GM19455 (cell line): ENCODE measurements at regions not wholly inside any gene's neighbourhood (a gene's known extent, or its start where the extent isn't known, plus 50 kb on each side); places are given as distances from the start of the nearest gene placed in this dataset.

Source experiments
- ATAC-seq: cut with Tn5 transposase; IDR thresholded peaks from one replicate; pipeline ENCODE4 v1.9.1; 2021; ENCODE audit not compliant: unreplicated experiment

GRCh38 chr5:52710310-52710971 is 77.3 kb upstream of the ITGA1 start:
- no peak for ATAC-seq

GRCh38 chr5:52710972-52711596 is 76.6 kb upstream of the ITGA1 start:
- no peak for ATAC-seq

- ATAC-seq, result no peak
Observed at GRCh38 chr5:52712354-52712753, 75.4 kb upstream of the ITGA1 start.

GRCh38 chr5:52725065-52725746 is 62.5 kb upstream of the ITGA1 start:
- ATAC-seq, result no peak

- no peak for ATAC-seq
Observed at GRCh38 chr5:52725808-52726207, 61.9 kb upstream of the ITGA1 start.

GRCh38 chr5:52727020-52727419 is 60.7 kb upstream of the ITGA1 start:
- ATAC-seq, result no peak

GRCh38 chr5:52727576-52727975 is 60.1 kb upstream of the ITGA1 start:
- no peak for ATAC-seq

- ATAC-seq, result no peak
Observed at GRCh38 chr5:52728224-52728623, 59.5 kb upstream of the ITGA1 start.

GRCh38 chr5:52728686-52729085 is 59.0 kb upstream of the ITGA1 start:
- no peak for ATAC-seq

- no peak for ATAC-seq
Observed at GRCh38 chr5:52731274-52732027, 56.3 kb upstream of the ITGA1 start.

GRCh38 chr5:52734557-52734956 is 53.2 kb upstream of the ITGA1 start:
- no peak for ATAC-seq

- no peak for ATAC-seq
Observed at GRCh38 chr5:52735139-52735538, 52.6 kb upstream of the ITGA1 start.
